ENCODE measurements at regions not wholly inside any gene's neighbourhood (a gene's known extent, or its start where the extent isn't known, plus 50 kb on each side); places are given as distances from the start of the nearest gene placed in this dataset.

- TF ChIP-seq CTCF (conservative IDR thresholded peaks at IDR 0.05; ENCODE audit: low read depth in 2 of 2) (no peak), POLR2AphosphoS5 (IDR thresholded peaks at IDR 0.05; ENCODE audit: low read depth) (no peak), EZH2 (IDR thresholded peaks at IDR 0.05; ENCODE audit: low read depth, unreplicated experiment) (no peak), ZNF331 (CRISPR knock-in tag; IDR thresholded peaks at IDR 0.05; ENCODE audit: low read depth) (no peak)
Measured at GRCh38 chr3:111482574-111482973, 59.4 kb upstream of the CD96 start.
